ENCODE measurements at regions not wholly inside any gene's neighbourhood (a gene's known extent, or its start where the extent isn't known, plus 50 kb on each side); places are given as distances from the start of the nearest gene placed in this dataset.

GRCh38 chr4:122555216-122555615, 65.7 kb downstream of the IL21 start:
- H3K27ac Mint-ChIP-seq, result no peak overlapping the region
- no peaks in the 10 kb centered on the region for H3K36me3 Mint-ChIP-seq
- H3K9me3 Mint-ChIP-seq, result no peaks in the 10 kb centered on the region
- no peak for DNase-seq (ENCODE audit: low spot score in 2 of 2)
- H3K4me1 Mint-ChIP-seq, result no peaks in the 10 kb centered on the region
- H3K4me3 Mint-ChIP-seq, result no peak overlapping the region
- no peak for ATAC-seq

GRCh38 chr4:122553432-122553831, 67.4 kb downstream of the IL21 start:
- DNase-seq (ENCODE audit: low spot score in 2 of 2) (no peak), ATAC-seq (no peak)
- Mint-ChIP-seq H3K27ac (no peak overlapping the region), H3K36me3 (no peaks in the 10 kb centered on the region), H3K4me3 (no peak overlapping the region), H3K9me3 (no peaks in the 10 kb centered on the region), H3K4me1 (no peaks in the 10 kb centered on the region)

- DNase-seq (ENCODE audit: low spot score in 2 of 2), result no peak
- Mint-ChIP-seq H3K27ac (no peak overlapping the region), H3K4me3 (no peak overlapping the region), H3K36me3 (no peaks in the 10 kb centered on the region), H3K9me3 (no peaks in the 10 kb centered on the region), H3K4me1 (no peaks in the 10 kb centered on the region)
- ATAC-seq, result no peak
Observed at GRCh38 chr4:122552898-122553297, 68.0 kb downstream of the IL21 start.

- H3K4me1 Mint-ChIP-seq, result no peaks in the 10 kb centered on the region
- DNase-seq (ENCODE audit: low spot score in 2 of 2) (no peak), ATAC-seq (no peak)
- no peak overlapping the region for H3K4me3 Mint-ChIP-seq
- H3K36me3 Mint-ChIP-seq, result no peaks in the 10 kb centered on the region
- no peaks in the 10 kb centered on the region for H3K9me3 Mint-ChIP-seq
- H3K27ac Mint-ChIP-seq, result no peak overlapping the region
Observed at GRCh38 chr4:122548886-122549630, 71.8 kb downstream of the IL21 start.

- no peaks in the 10 kb centered on the region for H3K36me3 Mint-ChIP-seq
Observed at GRCh38 chr4:122548452-122548851, 72.4 kb downstream of the IL21 start.

GRCh38 chr4:122542411-122543236, 78.2 kb downstream of the IL21 start:
- Mint-ChIP-seq H3K27ac (peak overlapping the region; percentile 78), H3K36me3 (no peaks in the 10 kb centered on the region)

More at GRCh38 chr4:122548452-122548851, 72.4 kb downstream of the IL21 start:
- H3K27ac Mint-ChIP-seq, result no peak overlapping the region
- DNase-seq (ENCODE audit: low spot score in 2 of 2) (no peak), ATAC-seq (peak; percentile 80)
- no peak overlapping the region for H3K4me3 Mint-ChIP-seq
- no peaks in the 10 kb centered on the region for H3K4me1 Mint-ChIP-seq
- H3K9me3 Mint-ChIP-seq, result no peaks in the 10 kb centered on the region

GRCh38 chr4:122541996-122542395, 78.9 kb downstream of the IL21 start:
- Mint-ChIP-seq H3K27ac (peak overlapping the region; percentile 78), H3K4me1 (peaks cover 38% of the 10 kb centered on the region), H3K9me3 (no peaks in the 10 kb centered on the region), H3K36me3 (no peaks in the 10 kb centered on the region), H3K4me3 (peak overlapping the region; percentile 16)
- DNase-seq (ENCODE audit: low spot score in 2 of 2) (peak in 1 of 2 donors; percentile 54), ATAC-seq (peak; percentile 4)

More at GRCh38 chr4:122542411-122543236, 78.2 kb downstream of the IL21 start:
- H3K9me3 Mint-ChIP-seq, result no peaks in the 10 kb centered on the region
- peaks cover 38% of the 10 kb centered on the region for H3K4me1 Mint-ChIP-seq
- peak; percentile 91 for ATAC-seq
- no peak for DNase-seq (ENCODE audit: low spot score in 2 of 2)
- peak overlapping the region; percentile 16 for H3K4me3 Mint-ChIP-seq

- H3K4me1 Mint-ChIP-seq, result peaks cover 38% of the 10 kb centered on the region
- no peaks in the 10 kb centered on the region for H3K9me3 Mint-ChIP-seq
- no peaks in the 10 kb centered on the region for H3K36me3 Mint-ChIP-seq
- ATAC-seq (no peak), DNase-seq (ENCODE audit: low spot score in 2 of 2) (no peak)
- no peak overlapping the region for H3K4me3 Mint-ChIP-seq
- H3K27ac Mint-ChIP-seq, result no peak overlapping the region
Observed at GRCh38 chr4:122540838-122541237, 80.0 kb downstream of the IL21 start.

GRCh38 chr4:122539861-122540465, 80.9 kb downstream of the IL21 start:
- Mint-ChIP-seq H3K36me3 (no peaks in the 10 kb centered on the region), H3K9me3 (no peaks in the 10 kb centered on the region), H3K4me1 (peaks cover 38% of the 10 kb centered on the region), H3K27ac (no peak overlapping the region), H3K4me3 (peak overlapping the region; percentile 11)
- DNase-seq (ENCODE audit: low spot score in 2 of 2) (no peak), ATAC-seq (peak; percentile 78)

GRCh38 chr4:122537388-122538135, 81.0 kb upstream of the IL2 start:
- peaks cover 30% of the 10 kb centered on the region for H3K4me1 Mint-ChIP-seq
- H3K27ac Mint-ChIP-seq, result no peak overlapping the region
- no peaks in the 10 kb centered on the region for H3K9me3 Mint-ChIP-seq
- no peak overlapping the region for H3K4me3 Mint-ChIP-seq
- ATAC-seq (no peak), DNase-seq (ENCODE audit: low spot score in 2 of 2) (no peak)
- no peaks in the 10 kb centered on the region for H3K36me3 Mint-ChIP-seq

GRCh38 chr4:122536001-122536400, 79.5 kb upstream of the IL2 start:
- DNase-seq (ENCODE audit: low spot score in 2 of 2) (no peak), ATAC-seq (no peak)
- Mint-ChIP-seq H3K9me3 (no peaks in the 10 kb centered on the region), H3K36me3 (no peaks in the 10 kb centered on the region), H3K4me3 (no peak overlapping the region), H3K4me1 (peaks cover 15% of the 10 kb centered on the region), H3K27ac (no peak overlapping the region)

- Mint-ChIP-seq H3K27ac (no peak overlapping the region), H3K4me3 (no peak overlapping the region), H3K4me1 (peaks cover 4% of the 10 kb centered on the region), H3K9me3 (no peaks in the 10 kb centered on the region), H3K36me3 (no peaks in the 10 kb centered on the region)
- no peak for ATAC-seq
- DNase-seq (ENCODE audit: low spot score in 2 of 2), result no peak
Observed at GRCh38 chr4:122534776-122535175, 78.3 kb upstream of the IL2 start.

- no peaks in the 10 kb centered on the region for H3K9me3 Mint-ChIP-seq
- ATAC-seq, result no peak
- H3K4me1 Mint-ChIP-seq, result no peaks in the 10 kb centered on the region
- no peak overlapping the region for H3K4me3 Mint-ChIP-seq
- no peaks in the 10 kb centered on the region for H3K36me3 Mint-ChIP-seq
- no peak for DNase-seq (ENCODE audit: low spot score in 2 of 2)
- H3K27ac Mint-ChIP-seq, result no peak overlapping the region
Observed at GRCh38 chr4:122533841-122534240, 77.3 kb upstream of the IL2 start.

- ATAC-seq, result no peak
- no peaks in the 10 kb centered on the region for H3K4me1 Mint-ChIP-seq
- H3K4me3 Mint-ChIP-seq, result no peak overlapping the region
Observed at GRCh38 chr4:122532766-122533165, 76.2 kb upstream of the IL2 start.

GRCh38 chr4:122531514-122531913, 75.0 kb upstream of the IL2 start:
- DNase-seq (ENCODE audit: low spot score in 2 of 2) (no peak), ATAC-seq (no peak)
- Mint-ChIP-seq H3K4me1 (no peaks in the 10 kb centered on the region), H3K27ac (no peak overlapping the region), H3K36me3 (no peaks in the 10 kb centered on the region), H3K4me3 (no peak overlapping the region), H3K9me3 (no peaks in the 10 kb centered on the region)

More at GRCh38 chr4:122532766-122533165, 76.2 kb upstream of the IL2 start:
- H3K9me3 Mint-ChIP-seq, result no peaks in the 10 kb centered on the region
- H3K36me3 Mint-ChIP-seq, result no peaks in the 10 kb centered on the region
- DNase-seq (ENCODE audit: low spot score in 2 of 2), result no peak
- no peak overlapping the region for H3K27ac Mint-ChIP-seq
